ENCODE measurements at regions not wholly inside any gene's neighbourhood (a gene's known extent, or its start where the extent isn't known, plus 50 kb on each side); places are given as distances from the start of the nearest gene placed in this dataset.

GRCh38 chr7:120160166-120160565, 112.8 kb upstream of the KCND2 start:
- ATAC-seq = no peak
- no peak for TF ChIP-seq TOX (CRISPR knock-in tag; IDR thresholded peaks at IDR 0.05; ENCODE audit: borderline replicate concordance)
- TF ChIP-seq GLIS3 (CRISPR knock-in tag; IDR thresholded peaks at IDR 0.05) = no peak
- TF ChIP-seq ZNF70 (CRISPR knock-in tag; IDR thresholded peaks at IDR 0.05) = no peak
- TF ChIP-seq ZFP30 (CRISPR knock-in tag; IDR thresholded peaks at IDR 0.05) = no peak
- TF ChIP-seq ZFP3 (CRISPR knock-in tag; IDR thresholded peaks at IDR 0.05) = no peak
- no peak for TF ChIP-seq SNAI2 (CRISPR knock-in tag; IDR thresholded peaks at IDR 0.05)
- TF ChIP-seq ZNF565 (CRISPR knock-in tag; conservative IDR thresholded peaks at IDR 0.05; ENCODE audit: low read depth) = no peak
- no peak for TF ChIP-seq CSRNP3 (CRISPR knock-in tag; IDR thresholded peaks at IDR 0.05)
- TF ChIP-seq RARB (CRISPR knock-in tag; IDR thresholded peaks at IDR 0.05) = no peak
- TF ChIP-seq, protein P1, sequence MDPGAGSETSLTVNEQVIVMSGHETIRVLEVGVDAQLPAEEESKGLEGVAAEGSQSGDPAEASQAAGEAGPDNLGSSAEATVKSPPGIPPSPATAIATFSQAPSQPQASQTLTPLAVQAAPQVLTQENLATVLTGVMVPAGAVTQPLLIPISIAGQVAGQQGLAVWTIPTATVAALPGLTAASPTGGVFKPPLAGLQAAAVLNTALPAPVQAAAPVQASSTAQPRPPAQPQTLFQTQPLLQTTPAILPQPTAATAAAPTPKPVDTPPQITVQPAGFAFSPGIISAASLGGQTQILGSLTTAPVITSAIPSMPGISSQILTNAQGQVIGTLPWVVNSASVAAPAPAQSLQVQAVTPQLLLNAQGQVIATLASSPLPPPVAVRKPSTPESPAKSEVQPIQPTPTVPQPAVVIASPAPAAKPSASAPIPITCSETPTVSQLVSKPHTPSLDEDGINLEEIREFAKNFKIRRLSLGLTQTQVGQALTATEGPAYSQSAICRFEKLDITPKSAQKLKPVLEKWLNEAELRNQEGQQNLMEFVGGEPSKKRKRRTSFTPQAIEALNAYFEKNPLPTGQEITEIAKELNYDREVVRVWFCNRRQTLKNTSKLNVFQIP (CRISPR knock-in tag; IDR thresholded peaks at IDR 0.05; ENCODE audit: borderline replicate concordance, low read depth) = no peak
- TF ChIP-seq BACH2 (CRISPR knock-in tag; IDR thresholded peaks at IDR 0.05; ENCODE audit: borderline replicate concordance) = no peak
- no peak for TF ChIP-seq ISL1 (CRISPR knock-in tag; IDR thresholded peaks at IDR 0.05)
- no peak for TF ChIP-seq ZNF8 (CRISPR knock-in tag; IDR thresholded peaks at IDR 0.05)
- no peak for TF ChIP-seq ZC3H10 (CRISPR knock-in tag; IDR thresholded peaks at IDR 0.05)
- no peak for TF ChIP-seq OSR1 (CRISPR knock-in tag; IDR thresholded peaks at IDR 0.05)
- TF ChIP-seq, protein P2, sequence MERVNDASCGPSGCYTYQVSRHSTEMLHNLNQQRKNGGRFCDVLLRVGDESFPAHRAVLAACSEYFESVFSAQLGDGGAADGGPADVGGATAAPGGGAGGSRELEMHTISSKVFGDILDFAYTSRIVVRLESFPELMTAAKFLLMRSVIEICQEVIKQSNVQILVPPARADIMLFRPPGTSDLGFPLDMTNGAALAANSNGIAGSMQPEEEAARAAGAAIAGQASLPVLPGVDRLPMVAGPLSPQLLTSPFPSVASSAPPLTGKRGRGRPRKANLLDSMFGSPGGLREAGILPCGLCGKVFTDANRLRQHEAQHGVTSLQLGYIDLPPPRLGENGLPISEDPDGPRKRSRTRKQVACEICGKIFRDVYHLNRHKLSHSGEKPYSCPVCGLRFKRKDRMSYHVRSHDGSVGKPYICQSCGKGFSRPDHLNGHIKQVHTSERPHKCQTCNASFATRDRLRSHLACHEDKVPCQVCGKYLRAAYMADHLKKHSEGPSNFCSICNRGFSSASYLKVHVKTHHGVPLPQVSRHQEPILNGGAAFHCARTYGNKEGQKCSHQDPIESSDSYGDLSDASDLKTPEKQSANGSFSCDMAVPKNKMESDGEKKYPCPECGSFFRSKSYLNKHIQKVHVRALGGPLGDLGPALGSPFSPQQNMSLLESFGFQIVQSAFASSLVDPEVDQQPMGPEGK (CRISPR knock-in tag; IDR thresholded peaks at IDR 0.05; ENCODE audit: borderline replicate concordance) = no peak

- no peak for ATAC-seq
Observed at GRCh38 chr7:120163449-120163848, 109.5 kb upstream of the KCND2 start.

More at GRCh38 chr7:120163449-120163848, 109.5 kb upstream of the KCND2 start:
- TF ChIP-seq TOX (CRISPR knock-in tag; IDR thresholded peaks at IDR 0.05; ENCODE audit: borderline replicate concordance) = no peak
- TF ChIP-seq, protein P1 (CRISPR knock-in tag; IDR thresholded peaks at IDR 0.05; ENCODE audit: borderline replicate concordance, low read depth) = no peak
- no peak for TF ChIP-seq CREB5 (CRISPR knock-in tag; IDR thresholded peaks at IDR 0.05; ENCODE audit: low read depth)
- TF ChIP-seq ARNTL (CRISPR knock-in tag; IDR thresholded peaks at IDR 0.05; ENCODE audit: borderline replicate concordance, low read depth) = no peak
- no peak for TF ChIP-seq ZFP30 (CRISPR knock-in tag; IDR thresholded peaks at IDR 0.05)
- TF ChIP-seq, protein P2 (CRISPR knock-in tag; IDR thresholded peaks at IDR 0.05; ENCODE audit: borderline replicate concordance) = no peak
- no peak for TF ChIP-seq CSRNP3 (CRISPR knock-in tag; IDR thresholded peaks at IDR 0.05)
- no peak for TF ChIP-seq RARB (CRISPR knock-in tag; IDR thresholded peaks at IDR 0.05)
- no peak for TF ChIP-seq OSR1 (CRISPR knock-in tag; IDR thresholded peaks at IDR 0.05)
- no peak for TF ChIP-seq ZNF8 (CRISPR knock-in tag; IDR thresholded peaks at IDR 0.05)
- TF ChIP-seq GLIS3 (CRISPR knock-in tag; IDR thresholded peaks at IDR 0.05) = no peak
- no peak for TF ChIP-seq CSDC2 (CRISPR knock-in tag; IDR thresholded peaks at IDR 0.05)

Data from SK-N-SH treated with all-trans-retinoic acid at 6 μM for 48 hours (cell line).